ENCODE measurements at regions not wholly inside any gene's neighbourhood (a gene's known extent, or its start where the extent isn't known, plus 50 kb on each side); places are given as distances from the start of the nearest gene placed in this dataset.

DNA sequence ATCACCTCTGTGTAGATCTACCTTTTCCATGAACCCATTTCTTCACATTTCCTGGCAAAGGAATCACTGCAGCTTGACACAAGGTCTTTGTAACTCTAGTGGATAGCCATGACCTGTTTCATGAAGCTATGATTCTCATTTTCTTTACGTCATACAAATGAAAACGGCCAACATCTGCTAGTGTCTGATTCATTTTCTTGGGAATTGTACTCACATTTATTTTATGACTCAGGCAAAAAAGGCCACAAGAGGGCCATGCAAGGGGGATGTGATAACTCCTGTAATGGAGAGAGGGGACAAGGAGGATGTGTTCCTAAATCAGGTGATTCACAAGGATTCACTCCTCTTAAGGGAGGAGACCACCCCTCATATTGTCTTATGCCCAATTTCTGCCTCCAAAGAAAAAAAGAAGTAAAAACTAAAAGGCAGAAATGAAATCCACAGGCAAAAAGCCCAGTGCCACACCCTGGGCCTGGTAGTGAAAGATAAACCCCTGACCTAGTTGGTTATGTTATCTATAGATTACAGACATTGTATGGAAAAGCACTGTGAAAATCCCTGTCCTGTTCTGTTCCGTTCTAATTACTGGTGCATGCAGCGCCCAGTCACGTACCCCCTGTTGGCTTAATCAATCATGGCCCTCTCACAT lies 249.9 kb downstream of the IPMK start:
- H3K9me3 ChIP-seq (ENCODE audit: insufficient read depth, low read length), result no peaks in the 10 kb centered on the region
- no peaks in the 10 kb centered on the region for H3K79me2 ChIP-seq (ENCODE audit: low read length)
- TF ChIP-seq EZH2phosphoT487 (IDR thresholded peaks at IDR 0.05; ENCODE audit: low read depth), result no peak
- H3K27me3 ChIP-seq (ENCODE audit: low read depth, low read length), result no peaks in the 10 kb centered on the region
- no peak overlapping the region for H3K4me3 ChIP-seq (ENCODE audit: low read length)
- no peaks in the 10 kb centered on the region for H3K36me3 ChIP-seq (replicated peaks; ENCODE audit: low read depth, low read length)
- no peak overlapping the region for H2AFZ ChIP-seq (ENCODE audit: low read depth, low read length)
- H3K4me1 ChIP-seq (ENCODE audit: low read length), result no peaks in the 10 kb centered on the region
- no peaks in the 10 kb centered on the region for H4K20me1 ChIP-seq (ENCODE audit: insufficient read depth, low read length)
- no peak overlapping the region for H3K9ac ChIP-seq (ENCODE audit: low read length)
- H3K4me2 ChIP-seq (ENCODE audit: low read length), result no peak overlapping the region
- no peak overlapping the region for H3K27ac ChIP-seq (ENCODE audit: low read length)

DNA sequence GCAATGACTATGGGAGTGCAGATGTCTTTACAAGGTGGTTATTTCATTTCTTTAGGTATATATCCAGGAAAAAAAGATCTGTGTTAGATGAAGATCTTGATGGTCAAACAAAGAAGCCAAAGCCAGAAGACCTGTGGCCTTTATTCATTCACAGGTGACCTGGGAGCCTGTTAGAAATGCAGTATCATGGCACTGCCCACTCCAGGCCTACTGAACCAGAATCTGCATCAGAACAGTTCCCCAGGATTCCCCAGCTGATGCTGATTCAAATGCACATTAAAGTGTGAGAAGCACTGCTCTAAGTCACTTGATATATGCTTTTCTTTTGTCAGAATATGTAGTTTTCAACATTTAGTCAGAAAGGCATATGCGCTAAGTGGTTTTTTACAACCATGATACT lies 251.1 kb downstream of the IPMK start:
- Histone ChIP-seq H3K79me2 (ENCODE audit: low read length) (no peaks in the 10 kb centered on the region), H4K20me1 (ENCODE audit: insufficient read depth, low read length) (no peaks in the 10 kb centered on the region), H3K4me1 (ENCODE audit: low read length) (no peaks in the 10 kb centered on the region), H3K9ac (ENCODE audit: low read length) (no peak overlapping the region), H2AFZ (ENCODE audit: low read depth, low read length) (no peak overlapping the region), H3K27ac (ENCODE audit: low read length) (no peak overlapping the region), H3K4me2 (ENCODE audit: low read length) (no peak overlapping the region), H3K36me3 (replicated peaks; ENCODE audit: low read depth, low read length) (no peaks in the 10 kb centered on the region), H3K4me3 (ENCODE audit: low read length) (no peak overlapping the region), H3K27me3 (ENCODE audit: low read depth, low read length) (no peaks in the 10 kb centered on the region), H3K9me3 (ENCODE audit: insufficient read depth, low read length) (no peaks in the 10 kb centered on the region)
- no peak for TF ChIP-seq EZH2phosphoT487 (IDR thresholded peaks at IDR 0.05; ENCODE audit: low read depth)
- TF ChIP-seq, protein P1, sequence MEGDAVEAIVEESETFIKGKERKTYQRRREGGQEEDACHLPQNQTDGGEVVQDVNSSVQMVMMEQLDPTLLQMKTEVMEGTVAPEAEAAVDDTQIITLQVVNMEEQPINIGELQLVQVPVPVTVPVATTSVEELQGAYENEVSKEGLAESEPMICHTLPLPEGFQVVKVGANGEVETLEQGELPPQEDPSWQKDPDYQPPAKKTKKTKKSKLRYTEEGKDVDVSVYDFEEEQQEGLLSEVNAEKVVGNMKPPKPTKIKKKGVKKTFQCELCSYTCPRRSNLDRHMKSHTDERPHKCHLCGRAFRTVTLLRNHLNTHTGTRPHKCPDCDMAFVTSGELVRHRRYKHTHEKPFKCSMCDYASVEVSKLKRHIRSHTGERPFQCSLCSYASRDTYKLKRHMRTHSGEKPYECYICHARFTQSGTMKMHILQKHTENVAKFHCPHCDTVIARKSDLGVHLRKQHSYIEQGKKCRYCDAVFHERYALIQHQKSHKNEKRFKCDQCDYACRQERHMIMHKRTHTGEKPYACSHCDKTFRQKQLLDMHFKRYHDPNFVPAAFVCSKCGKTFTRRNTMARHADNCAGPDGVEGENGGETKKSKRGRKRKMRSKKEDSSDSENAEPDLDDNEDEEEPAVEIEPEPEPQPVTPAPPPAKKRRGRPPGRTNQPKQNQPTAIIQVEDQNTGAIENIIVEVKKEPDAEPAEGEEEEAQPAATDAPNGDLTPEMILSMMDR (IDR thresholded peaks at IDR 0.05; ENCODE audit: low read depth, low read length), result no peak

DNA sequence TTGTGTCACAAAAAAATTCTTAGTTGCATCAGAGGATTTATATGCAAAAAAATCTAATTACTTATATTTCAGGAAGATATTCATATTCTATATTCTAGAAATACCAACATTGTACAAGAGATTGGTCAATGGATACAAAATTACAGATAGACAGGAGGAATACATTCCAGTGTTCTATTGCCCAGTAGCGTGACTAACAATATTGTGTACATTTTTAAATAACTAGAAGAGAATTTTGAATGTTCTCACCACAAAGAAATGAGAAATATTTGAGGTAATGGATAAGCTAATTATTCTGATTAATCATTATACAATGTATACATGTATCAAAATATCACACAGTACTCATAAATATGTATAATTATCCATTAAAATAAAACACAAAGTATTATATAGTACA lies 253.3 kb downstream of the IPMK start:
- Histone ChIP-seq H3K9ac (ENCODE audit: low read length) (no peak overlapping the region), H3K36me3 (replicated peaks; ENCODE audit: low read depth, low read length) (no peaks in the 10 kb centered on the region), H3K27ac (ENCODE audit: low read length) (no peak overlapping the region), H3K9me3 (ENCODE audit: insufficient read depth, low read length) (no peaks in the 10 kb centered on the region), H3K4me3 (ENCODE audit: low read length) (no peak overlapping the region), H3K27me3 (ENCODE audit: low read depth, low read length) (no peaks in the 10 kb centered on the region), H3K4me2 (ENCODE audit: low read length) (no peak overlapping the region), H3K79me2 (ENCODE audit: low read length) (no peaks in the 10 kb centered on the region), H4K20me1 (ENCODE audit: insufficient read depth, low read length) (no peaks in the 10 kb centered on the region), H2AFZ (ENCODE audit: low read depth, low read length) (no peak overlapping the region), H3K4me1 (ENCODE audit: low read length) (no peaks in the 10 kb centered on the region)
- TF ChIP-seq, protein P1 (IDR thresholded peaks at IDR 0.05; ENCODE audit: low read depth, low read length), result no peak
- no peak for TF ChIP-seq EZH2phosphoT487 (IDR thresholded peaks at IDR 0.05; ENCODE audit: low read depth)

DNA sequence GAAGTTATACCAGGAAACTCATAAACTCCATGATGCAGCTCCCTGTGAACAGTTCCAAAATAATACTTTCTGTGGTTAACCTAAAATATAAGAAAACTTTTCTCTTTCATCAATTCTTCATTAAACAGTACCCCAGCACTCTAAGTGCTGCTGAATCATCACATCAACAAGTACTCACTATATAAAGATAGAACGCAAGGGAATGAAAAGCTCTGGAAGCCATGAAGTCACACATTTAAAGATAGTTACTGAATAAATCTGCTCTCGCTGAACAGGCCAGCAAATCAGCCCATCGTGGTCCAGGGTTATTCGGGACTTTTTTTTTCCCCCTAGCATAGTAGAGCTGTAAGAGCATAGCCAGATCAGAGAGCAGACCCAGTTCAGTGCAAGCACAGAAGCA lies 254.3 kb downstream of the IPMK start:
- Histone ChIP-seq H3K9ac (ENCODE audit: low read length) (no peak overlapping the region), H2AFZ (ENCODE audit: low read depth, low read length) (no peak overlapping the region), H4K20me1 (ENCODE audit: insufficient read depth, low read length) (no peaks in the 10 kb centered on the region), H3K27ac (ENCODE audit: low read length) (no peak overlapping the region), H3K4me1 (ENCODE audit: low read length) (no peaks in the 10 kb centered on the region), H3K4me2 (ENCODE audit: low read length) (no peak overlapping the region), H3K27me3 (ENCODE audit: low read depth, low read length) (no peaks in the 10 kb centered on the region), H3K36me3 (replicated peaks; ENCODE audit: low read depth, low read length) (no peaks in the 10 kb centered on the region), H3K79me2 (ENCODE audit: low read length) (no peaks in the 10 kb centered on the region), H3K4me3 (ENCODE audit: low read length) (no peak overlapping the region), H3K9me3 (ENCODE audit: insufficient read depth, low read length) (no peaks in the 10 kb centered on the region)
- no peak for TF ChIP-seq EZH2phosphoT487 (IDR thresholded peaks at IDR 0.05; ENCODE audit: low read depth)
- TF ChIP-seq, protein P1 (IDR thresholded peaks at IDR 0.05; ENCODE audit: low read depth, low read length), result no peak

Data from OCI-LY3 (cell line).